Endothelial cell of umbilical vein (primary cell): ENCODE measurements at regions not wholly inside any gene's neighbourhood (a gene's known extent, or its start where the extent isn't known, plus 50 kb on each side); places are given as distances from the start of the nearest gene placed in this dataset.

Source experiments
- BruUV-seq: library from RNA; stranded (reverse); fragments of 400-500 nt; replicated peaks from 2 replicates; lab custom pipeline; 2021; lab: Mats Ljungman, UMichigan
- CTCF ChIA-PET: fragments of 300-600, 350-600 bp; sonication (Branson Sonifier 250); formaldehyde crosslinking; loops from one replicate; lab custom pipeline; 2021; ENCODE audit warnings: antibody characterized with exemption, inconsistent platforms; lab: Charles Lee
- POLR2A ChIA-PET: fragments of 300-600, 350-600 bp; sonication (Branson Sonifier 250); formaldehyde crosslinking; loops from one replicate; lab custom pipeline; 2021; ENCODE audit warnings: antibody characterized with exemption, inconsistent platforms; lab: Charles Lee
- DNase-seq: peaks from one replicate; pipeline ENCODE4 v3.0.0-alpha.2; 2011; ENCODE audit warnings: low read depth, low spot score
- FAIRE-seq: peaks from 2 replicates; lab custom pipeline; 2011; peaks lifted over from hg19 to GRCh38; lab: Jason Lieb, UNC
- H2AFZ ChIP-seq: 2 replicates; pipeline ENCODE4 v1.6.0; 2012; ENCODE audit warnings: low read depth, low read length, control low read depth, inconsistent platforms
- H3K27ac ChIP-seq: 2 replicates; pipeline ENCODE4 v1.5.1; 2011; ENCODE audit warnings: low read depth, mild to moderate bottlenecking, control low read depth, low read length, moderate library complexity; ENCODE audit not compliant: insufficient read depth
- H3K27me3 ChIP-seq, 2 experiments: 2 replicates each; pipeline versions ENCODE4 v1.6.0 to v1.6.1; 2011; ENCODE audit warnings: low read length in 2 of 2, mixed read lengths in 1 of 2; ENCODE audit not compliant: control insufficient read depth in 2 of 2, insufficient read depth in 2 of 2
- H3K36me3 ChIP-seq, 2 experiments: 2 replicates in 1 of 2; 3 replicates in 1 of 2; pipeline ENCODE4 v1.5.1; 2011; ENCODE audit warnings: low read length in 2 of 2, mild to moderate bottlenecking in 1 of 2, moderate library complexity in 1 of 2; ENCODE audit not compliant: control insufficient read depth in 2 of 2, insufficient read depth in 2 of 2; ENCODE audit errors: extremely low read depth in 1 of 2
- H3K4me1 ChIP-seq: 3 replicates; pipeline ENCODE4 v1.5.1; 2011; ENCODE audit warnings: mild to moderate bottlenecking, low read length; ENCODE audit not compliant: control insufficient read depth, insufficient read depth; ENCODE audit errors: extremely low read depth
- H3K4me2 ChIP-seq: 2 replicates; pipeline ENCODE4 v1.6.1; 2011; ENCODE audit warnings: low read length, control low read depth, mixed read lengths; ENCODE audit not compliant: insufficient read depth
- H3K4me3 ChIP-seq, 3 experiments: fragments of 200-600 bp in 1 of 3; sonication (generic), shearing (Covaris generic) in 1 of 3; replicated peaks in 1 of 3; 2 replicates each; pipeline ENCODE4 v1.5.1; 2011 to 2016; ENCODE audit warnings: control low read depth in 3 of 3, low read length in 3 of 3, mild to moderate bottlenecking in 2 of 3, inconsistent platforms in 1 of 3, low read depth in 1 of 3, moderate library complexity in 1 of 3; ENCODE audit not compliant: insufficient read depth in 1 of 3
- H3K79me2 ChIP-seq: 2 replicates; pipeline ENCODE4 v1.6.0; 2012; ENCODE audit warnings: low read length, inconsistent platforms; ENCODE audit not compliant: control insufficient read depth, insufficient read depth
- H3K9ac ChIP-seq: replicated peaks from 2 replicates; pipeline ENCODE3; 2011; ENCODE audit warnings: low read length, control low read depth; ENCODE audit not compliant: insufficient read depth; ENCODE audit errors: extremely low read depth
- H3K9me1 ChIP-seq: replicated peaks from 3 replicates; pipeline ENCODE4 v1.6.0; 2011; ENCODE audit warnings: mild to moderate bottlenecking, low read length; ENCODE audit not compliant: control insufficient read depth, insufficient read depth; ENCODE audit errors: extremely low read depth
- H3K9me3 ChIP-seq: replicated peaks from 2 replicates; pipeline ENCODE4 v1.5.1; 2012; ENCODE audit warnings: low read length, inconsistent platforms; ENCODE audit not compliant: control insufficient read depth, insufficient read depth
- H4K20me1 ChIP-seq: replicated peaks from 2 replicates; pipeline ENCODE3; 2011; ENCODE audit warnings: mild to moderate bottlenecking, low read length; ENCODE audit not compliant: control insufficient read depth, insufficient read depth; ENCODE audit errors: extremely low read depth
- EZH2 ChIP-seq: IDR thresholded peaks from 2 replicates; pipeline ENCODE4 v1.6.1; 2012; ENCODE audit warnings: borderline replicate concordance, low read depth, mild to moderate bottlenecking, moderate library complexity, low read length, inconsistent platforms; ENCODE audit not compliant: severe bottlenecking
- FOS ChIP-seq: IDR thresholded peaks from 2 replicates; pipeline ENCODE4 v1.6.1; 2011; ENCODE audit warnings: mild to moderate bottlenecking, low read length, moderate library complexity, borderline replicate concordance; ENCODE audit not compliant: insufficient read depth
- GATA2 ChIP-seq: IDR thresholded peaks from 2 replicates; pipeline ENCODE4 v1.7.0; 2011; ENCODE audit warnings: low read depth, mild to moderate bottlenecking, moderate library complexity, mixed read lengths, low read length; ENCODE audit not compliant: insufficient read length, insufficient read depth
- JUN ChIP-seq: IDR thresholded peaks from 2 replicates; pipeline ENCODE4 v1.6.1; 2011; ENCODE audit warnings: borderline replicate concordance, low read depth; ENCODE audit not compliant: insufficient read length, insufficient read depth
- MAX ChIP-seq: IDR thresholded peaks from 2 replicates; pipeline ENCODE4 v1.6.1; 2011; ENCODE audit not compliant: insufficient read depth, insufficient read length
- MYC ChIP-seq: IDR thresholded peaks from one replicate; pipeline ENCODE4 v1.6.1; 2011; ENCODE audit warnings: mild to moderate bottlenecking, low read depth, low read length
- POLR2A ChIP-seq: IDR thresholded peaks from 2 replicates; pipeline ENCODE4 v1.6.1; 2012; ENCODE audit warnings: low read depth, mild to moderate bottlenecking, control low read depth, low read length
- POLR2AphosphoS5 ChIP-seq: IDR thresholded peaks from 2 replicates; pipeline ENCODE4 v1.6.1; 2012; ENCODE audit warnings: low read depth, mild to moderate bottlenecking, control low read depth, low read length, moderate library complexity; ENCODE audit not compliant: insufficient read depth
- dilution Hi-C: fragments of 300-500 bp; cut with MboI; formaldehyde crosslinking; loops from one replicate; pipeline ENCODE4 v1.15.0; 2019; ENCODE audit warnings: low sequenced_read_pairs; ENCODE audit not compliant: extremely low pct_ligation_motif_present
- intact Hi-C: fragments of 100-400 bp; cut with micrococcal nuclease; formaldehyde crosslinking; loops from one replicate; pipeline ENCODE4 v1.10.0; 2022
- TF ChIP-seq, protein P1 (sequence below), 2 donors: IDR thresholded peaks; 1 replicate in 1 of 2; 2 replicates in 1 of 2; pipeline ENCODE4 v1.5.1; 2011; ENCODE audit warnings: low read length in 2 of 2, mild to moderate bottlenecking in 2 of 2, moderate library complexity in 2 of 2, control low read depth in 1 of 2, inconsistent platforms in 1 of 2, low read depth in 1 of 2; ENCODE audit not compliant: insufficient read depth in 1 of 2; ENCODE audit errors: extremely low read depth in 1 of 2

DNA sequence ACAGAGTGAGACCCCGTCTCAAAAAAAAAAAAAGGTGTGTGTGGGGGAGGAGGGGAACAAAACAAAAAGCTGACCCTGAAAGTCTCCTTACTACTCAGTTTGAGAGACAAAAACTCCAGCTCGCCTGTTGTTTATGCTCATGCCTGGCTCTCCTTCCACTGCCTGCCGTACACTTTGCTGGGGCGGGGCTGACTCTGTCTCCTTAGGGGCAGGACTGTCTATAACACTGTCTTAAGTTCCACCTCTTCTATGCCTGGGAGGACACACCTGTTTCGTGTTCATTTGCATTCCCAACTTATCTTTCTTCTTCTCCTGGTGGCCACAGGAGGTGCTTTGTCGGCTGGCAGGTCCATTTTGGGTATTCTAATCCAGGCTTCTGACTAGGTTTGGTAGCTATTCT, 81.4 kb downstream of the MTNR1A start:
- TF ChIP-seq EZH2, result no peak
- no peak for TF ChIP-seq POLR2A
- TF ChIP-seq POLR2AphosphoS5, result no peak
- TF ChIP-seq, protein P1, sequence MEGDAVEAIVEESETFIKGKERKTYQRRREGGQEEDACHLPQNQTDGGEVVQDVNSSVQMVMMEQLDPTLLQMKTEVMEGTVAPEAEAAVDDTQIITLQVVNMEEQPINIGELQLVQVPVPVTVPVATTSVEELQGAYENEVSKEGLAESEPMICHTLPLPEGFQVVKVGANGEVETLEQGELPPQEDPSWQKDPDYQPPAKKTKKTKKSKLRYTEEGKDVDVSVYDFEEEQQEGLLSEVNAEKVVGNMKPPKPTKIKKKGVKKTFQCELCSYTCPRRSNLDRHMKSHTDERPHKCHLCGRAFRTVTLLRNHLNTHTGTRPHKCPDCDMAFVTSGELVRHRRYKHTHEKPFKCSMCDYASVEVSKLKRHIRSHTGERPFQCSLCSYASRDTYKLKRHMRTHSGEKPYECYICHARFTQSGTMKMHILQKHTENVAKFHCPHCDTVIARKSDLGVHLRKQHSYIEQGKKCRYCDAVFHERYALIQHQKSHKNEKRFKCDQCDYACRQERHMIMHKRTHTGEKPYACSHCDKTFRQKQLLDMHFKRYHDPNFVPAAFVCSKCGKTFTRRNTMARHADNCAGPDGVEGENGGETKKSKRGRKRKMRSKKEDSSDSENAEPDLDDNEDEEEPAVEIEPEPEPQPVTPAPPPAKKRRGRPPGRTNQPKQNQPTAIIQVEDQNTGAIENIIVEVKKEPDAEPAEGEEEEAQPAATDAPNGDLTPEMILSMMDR (IDR thresholded peaks at IDR 0.05; ENCODE audit: extremely low read depth in 1 of 2, insufficient read depth in 1 of 2, low read depth in 1 of 2, low read length in 2 of 2), result no peak
- TF ChIP-seq MAX, result no peak
- no peak for TF ChIP-seq JUN
- no peak for TF ChIP-seq GATA2
- no peak for TF ChIP-seq FOS
- TF ChIP-seq MYC, result no peak
- Histone ChIP-seq H3K27ac (no peak overlapping the region), H3K4me3 (no peak overlapping the region), H3K9me3 (peaks cover 2% of the 10 kb centered on the region), H3K9me1 (no peaks in the 10 kb centered on the region), H4K20me1 (no peaks in the 10 kb centered on the region), H3K9ac (no peak overlapping the region), H3K4me2 (no peak overlapping the region), H3K4me1 (no peaks in the 10 kb centered on the region), H3K27me3 (no peaks in the 10 kb centered on the region), H3K36me3 (no peaks in the 10 kb centered on the region), H2AFZ (no peak overlapping the region), H3K79me2 (no peaks in the 10 kb centered on the region)
- no TSS peak for BruUV-seq
- DNase-seq (no peak), FAIRE-seq (no peak)
- POLR2A ChIA-PET, result no interaction called here
- CTCF ChIA-PET, result no interaction called here
- intact Hi-C loops, result loop anchor here (1.0 kb wide), 1 partner anchor 113 kb away; no protein-coding TSS in a partner anchor
- dilution Hi-C loops, result no loop called here
